RPMI7951 (cell line): ENCODE measurements at regions not wholly inside any gene's neighbourhood (a gene's known extent, or its start where the extent isn't known, plus 50 kb on each side); places are given as distances from the start of the nearest gene placed in this dataset.

Experiments used
- DNase-seq: peaks from one replicate; pipeline ENCODE4 v3.0.0-alpha.2; 2012; ENCODE audit warnings: low read depth

GRCh38 chr4:31516520-31516919 is 796.4 kb downstream of the PCDH7 start:
- no peak for DNase-seq

GRCh38 chr4:31518796-31519250 is 798.7 kb downstream of the PCDH7 start:
- DNase-seq, result peak; percentile 62

GRCh38 chr4:31530555-31530954 is 810.4 kb downstream of the PCDH7 start:
- no peak for DNase-seq

- DNase-seq, result no peak
These were observed 818.7 kb downstream of the PCDH7 start for GRCh38 chr4:31538877-31539276.

- DNase-seq, result peak; percentile 1
These were observed 819.3 kb downstream of the PCDH7 start for GRCh38 chr4:31539284-31540069.

- DNase-seq, result no peak
These were observed 825.2 kb downstream of the PCDH7 start for GRCh38 chr4:31545330-31545729.

- no peak for DNase-seq
These were observed 825.6 kb downstream of the PCDH7 start for GRCh38 chr4:31545755-31546154.

GRCh38 chr4:31548021-31548420 is 827.9 kb downstream of the PCDH7 start:
- DNase-seq, result no peak

GRCh38 chr4:31548823-31549222 is 828.7 kb downstream of the PCDH7 start:
- DNase-seq, result peak; percentile 6

GRCh38 chr4:31549256-31549655 is 829.1 kb downstream of the PCDH7 start:
- no peak for DNase-seq

- peak; percentile 0 for DNase-seq
These were observed 837.3 kb downstream of the PCDH7 start for GRCh38 chr4:31557437-31557836.

- no peak for DNase-seq
These were observed 853.4 kb downstream of the PCDH7 start for GRCh38 chr4:31573554-31573953.

- DNase-seq, result no peak
These were observed 855.3 kb downstream of the PCDH7 start for GRCh38 chr4:31575504-31575903.

GRCh38 chr4:31580843-31581242 is 860.7 kb downstream of the PCDH7 start:
- DNase-seq, result no peak

GRCh38 chr4:31585503-31585902 is 865.3 kb downstream of the PCDH7 start:
- no peak for DNase-seq

- no peak for DNase-seq
These were observed 872.1 kb downstream of the PCDH7 start for GRCh38 chr4:31592293-31592692.

- no peak for DNase-seq
These were observed 875.3 kb downstream of the PCDH7 start for GRCh38 chr4:31595496-31595895.

GRCh38 chr4:31598639-31599038 is 878.5 kb downstream of the PCDH7 start:
- no peak for DNase-seq

- no peak for DNase-seq
These were observed 881.6 kb downstream of the PCDH7 start for GRCh38 chr4:31601793-31602192.

GRCh38 chr4:31613946-31614623 is 893.9 kb downstream of the PCDH7 start:
- DNase-seq, result peak; percentile 14

- no peak for DNase-seq
These were observed 897.5 kb downstream of the PCDH7 start for GRCh38 chr4:31617667-31618066.

- DNase-seq, result no peak
These were observed 900.3 kb downstream of the PCDH7 start for GRCh38 chr4:31620476-31620875.

GRCh38 chr4:31645236-31645635 is 925.1 kb downstream of the PCDH7 start:
- no peak for DNase-seq
